OCI-LY1 (cell line): ENCODE measurements at regions not wholly inside any gene's neighbourhood (a gene's known extent, or its start where the extent isn't known, plus 50 kb on each side); places are given as distances from the start of the nearest gene placed in this dataset.

ENCODE experiments used
- CTCF ChIP-seq: fragments of 200-600 bp; sonication (generic), shearing (Covaris generic); IDR thresholded peaks from 2 replicates; pipeline ENCODE4 v1.5.1; 2017; ENCODE audit warnings: mild to moderate bottlenecking, antibody characterized with exemption, low read length, moderate library complexity, mixed read lengths
- EZH2 ChIP-seq: fragments of 200-600 bp; sonication (generic), shearing (Covaris generic); IDR thresholded peaks from 2 replicates; pipeline ENCODE4 v1.8.0; 2017; ENCODE audit warnings: borderline replicate concordance, mixed run types, mild to moderate bottlenecking, antibody characterized with exemption, low read length, moderate library complexity, mixed read lengths

- TF ChIP-seq CTCF: no peak
- no peak for TF ChIP-seq EZH2
Observed at GRCh38 chr5:89232139-89232603, 349.2 kb upstream of the MEF2C start.
